ENCODE measurements at regions not wholly inside any gene's neighbourhood (a gene's known extent, or its start where the extent isn't known, plus 50 kb on each side); places are given as distances from the start of the nearest gene placed in this dataset.

- TF ChIP-seq CREB5 (CRISPR knock-in tag; IDR thresholded peaks at IDR 0.05; ENCODE audit: low read depth) (no peak), ZC3H10 (CRISPR knock-in tag; IDR thresholded peaks at IDR 0.05) (no peak), GLIS3 (CRISPR knock-in tag; IDR thresholded peaks at IDR 0.05) (no peak), RARB (CRISPR knock-in tag; IDR thresholded peaks at IDR 0.05) (no peak), ARNTL (CRISPR knock-in tag; IDR thresholded peaks at IDR 0.05; ENCODE audit: borderline replicate concordance, low read depth) (no peak), CSRNP3 (CRISPR knock-in tag; IDR thresholded peaks at IDR 0.05) (no peak), OSR1 (CRISPR knock-in tag; IDR thresholded peaks at IDR 0.05) (no peak), SNAI2 (CRISPR knock-in tag; IDR thresholded peaks at IDR 0.05) (no peak), TOX (CRISPR knock-in tag; IDR thresholded peaks at IDR 0.05; ENCODE audit: borderline replicate concordance) (no peak), ZNF565 (CRISPR knock-in tag; conservative IDR thresholded peaks at IDR 0.05; ENCODE audit: low read depth) (no peak), ZFP3 (CRISPR knock-in tag; IDR thresholded peaks at IDR 0.05) (no peak), ISL1 (CRISPR knock-in tag; IDR thresholded peaks at IDR 0.05) (no peak), PPARA (CRISPR knock-in tag; IDR thresholded peaks at IDR 0.05; ENCODE audit: borderline replicate concordance) (no peak)
Observed at GRCh38 chr21:35239811-35240219, 190.7 kb upstream of the RUNX1 start.

Measured in SK-N-SH treated with all-trans-retinoic acid at 6 μM for 48 hours (cell line).